Stimulated activated CD4-positive, alpha-beta T cell treated with anti-CD3 and anti-CD28 coated beads, Interleukin-1b, Interleukin-23, amount 100 ng/mL, for 1 hour (primary cell): ENCODE measurements at regions not wholly inside any gene's neighbourhood (a gene's known extent, or its start where the extent isn't known, plus 50 kb on each side); places are given as distances from the start of the nearest gene placed in this dataset.
A peak's percentile ranks its signal among the peaks of the same experiment; 100 is the strongest.

ENCODE experiments used
- DNase-seq, 2 donors: peaks; one replicate each; pipeline ENCODE4 v3.0.0-alpha.2; 2020; ENCODE audit warnings: low read depth in 2 of 2

DNA sequence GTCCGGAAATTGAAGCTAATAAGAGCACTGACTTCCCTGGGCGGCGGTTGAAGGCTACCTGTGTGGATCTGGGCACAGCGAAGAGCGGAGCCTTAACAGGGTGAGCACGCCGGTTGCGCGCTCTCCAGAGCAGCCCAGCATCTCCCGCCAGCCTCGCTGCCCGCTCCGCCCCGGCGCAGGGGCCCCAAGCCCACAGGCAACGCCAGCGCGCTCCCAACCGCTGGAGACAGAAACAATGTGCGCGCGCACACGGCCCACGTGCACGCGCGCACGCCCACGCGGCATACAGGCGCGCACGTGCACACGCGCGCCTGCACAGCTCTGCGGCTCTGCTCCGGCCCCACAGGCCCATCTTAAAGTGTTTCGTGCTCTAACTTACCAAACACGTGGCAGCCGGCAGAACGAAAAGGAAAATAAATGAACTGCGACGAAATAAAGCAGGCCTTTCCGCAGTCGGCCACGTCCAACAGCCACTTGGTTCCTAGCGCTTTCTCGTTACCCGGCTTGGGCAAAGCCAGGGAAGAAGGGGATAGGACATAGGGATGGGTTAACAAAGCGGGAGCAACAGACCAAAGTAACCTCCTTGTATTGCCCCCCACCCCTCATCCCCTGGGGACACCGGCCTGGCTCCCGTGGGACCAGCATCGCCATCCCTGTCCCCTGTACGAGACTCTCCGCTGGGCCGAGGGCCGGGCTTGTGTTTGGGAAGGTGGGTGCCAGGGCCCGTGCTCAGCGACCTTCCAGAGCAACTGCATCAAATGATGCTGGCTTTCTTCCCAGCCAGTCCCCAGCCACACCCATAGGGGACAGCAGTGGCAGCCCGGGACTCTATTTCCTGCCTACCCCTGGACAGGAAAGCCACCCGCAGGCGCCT, 203.7 kb downstream of the ABHD5 start:
- DNase-seq = peak in 1 of 2 donors; percentile 15

DNA sequence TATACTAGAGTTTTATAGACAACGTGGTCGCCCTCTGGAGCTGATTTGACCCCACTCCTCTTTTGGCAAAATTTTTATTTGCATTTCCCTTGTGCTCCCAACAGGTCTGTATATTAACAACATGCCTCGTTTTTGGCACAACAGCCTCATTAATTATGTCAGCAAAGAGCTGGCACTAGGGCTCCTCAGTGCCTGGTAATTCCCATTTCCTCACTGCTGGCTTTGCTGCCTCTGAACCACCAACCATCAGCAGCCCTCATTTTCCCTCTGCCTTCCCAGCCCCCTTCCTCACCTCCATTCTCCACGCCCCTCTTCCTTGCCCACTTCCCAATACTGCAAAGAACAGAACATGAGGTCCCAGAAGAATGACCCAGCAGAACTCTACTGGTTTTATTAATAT, 204.8 kb downstream of the ABHD5 start:
- DNase-seq = no peak

- DNase-seq = no peak
These were observed 211.7 kb downstream of the ABHD5 start for GRCh38 chr3:43902415-43902814.

DNA sequence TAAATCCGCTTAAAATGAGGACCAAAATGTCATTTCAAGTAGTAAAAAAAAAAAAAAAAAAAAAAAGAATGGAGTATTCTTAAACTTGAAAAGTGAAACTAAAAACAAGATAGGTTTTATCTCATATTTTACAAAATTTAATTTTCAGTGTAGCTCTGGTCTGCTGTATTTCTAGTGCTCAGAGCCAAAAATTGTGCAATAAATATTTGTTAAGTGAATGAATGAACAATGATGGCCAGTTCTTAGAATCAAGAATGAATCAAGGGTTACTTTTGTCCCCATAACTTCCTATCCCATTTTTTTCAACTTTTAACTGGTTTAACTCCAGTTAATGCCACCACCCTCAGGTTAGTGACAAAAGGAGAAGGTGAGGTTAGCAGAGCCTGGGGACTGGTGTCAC, 214.4 kb downstream of the ABHD5 start:
- DNase-seq = no peak

GRCh38 chr3:43906849-43907507, 216.2 kb downstream of the ABHD5 start:
- no peak for DNase-seq

DNA sequence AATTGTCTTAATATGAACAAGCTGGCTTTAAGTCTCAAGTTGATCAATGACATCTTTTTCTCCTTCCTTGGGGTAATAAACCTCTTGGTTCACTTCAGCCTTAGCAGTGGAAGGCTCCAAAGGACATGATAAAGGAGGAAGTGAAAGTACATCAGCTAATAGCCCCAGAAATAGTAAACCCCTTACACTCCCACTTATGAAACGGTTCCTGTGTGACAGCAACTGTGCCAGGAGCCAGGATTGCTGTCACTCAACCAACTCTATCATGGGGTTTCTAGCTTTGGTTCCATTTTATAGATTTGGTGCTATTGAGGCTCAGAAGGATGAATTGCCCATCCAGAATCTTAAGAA, 216.7 kb downstream of the ABHD5 start:
- no peak for DNase-seq

GRCh38 chr3:43908456-43908855, 217.7 kb downstream of the ABHD5 start:
- no peak for DNase-seq

- DNase-seq = no peak
These were observed 218.4 kb downstream of the ABHD5 start for GRCh38 chr3:43909149-43909548.

DNA sequence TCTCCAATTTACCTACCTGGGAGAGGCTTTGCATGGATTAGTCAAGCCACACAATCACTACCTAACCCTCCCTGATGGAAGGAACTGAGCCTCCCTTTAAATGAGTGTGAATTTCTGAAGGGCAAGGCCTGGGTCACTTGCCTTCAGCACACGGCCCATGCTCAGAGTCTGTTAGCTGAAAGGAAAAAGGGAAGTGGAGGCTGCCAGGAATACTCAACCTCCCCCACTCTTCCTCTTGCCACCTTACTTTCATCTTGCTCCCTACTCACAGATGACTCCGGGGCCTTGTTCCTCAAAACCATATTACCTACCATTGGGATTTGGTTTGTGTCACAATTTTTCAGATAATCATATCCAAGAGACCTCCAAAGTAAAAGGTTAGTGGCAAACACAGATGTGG, 220.0 kb downstream of the ABHD5 start:
- no peak for DNase-seq

- DNase-seq = no peak
These were observed 222.6 kb downstream of the ABHD5 start for GRCh38 chr3:43913036-43913948.

DNA sequence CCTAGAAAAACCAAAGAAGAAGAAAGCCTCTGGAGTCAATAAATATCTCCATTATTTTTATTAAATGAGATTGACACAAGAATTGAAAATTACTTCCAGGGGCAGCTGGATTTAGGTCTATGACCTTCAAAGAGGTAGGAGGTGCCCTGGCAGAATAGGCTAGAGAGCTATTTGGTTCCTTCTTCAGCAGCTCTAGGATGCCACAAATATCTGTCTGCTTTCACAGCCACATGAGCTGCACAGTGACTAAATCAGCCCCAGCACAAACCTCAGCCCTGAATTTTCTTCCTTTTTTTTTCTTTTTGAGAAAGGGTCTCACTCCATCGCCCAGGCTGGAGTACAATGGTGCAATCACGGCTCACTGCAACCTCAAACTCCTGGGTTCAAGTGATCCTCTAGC, 223.5 kb downstream of the ABHD5 start:
- DNase-seq = no peak

- no peak for DNase-seq
These were observed 224.8 kb downstream of the ABHD5 start for GRCh38 chr3:43915546-43915945.

- DNase-seq = no peak
These were observed 226.6 kb downstream of the ABHD5 start for GRCh38 chr3:43917361-43917760.

- DNase-seq = no peak
These were observed 228.3 kb downstream of the ABHD5 start for GRCh38 chr3:43919029-43919428.

DNA sequence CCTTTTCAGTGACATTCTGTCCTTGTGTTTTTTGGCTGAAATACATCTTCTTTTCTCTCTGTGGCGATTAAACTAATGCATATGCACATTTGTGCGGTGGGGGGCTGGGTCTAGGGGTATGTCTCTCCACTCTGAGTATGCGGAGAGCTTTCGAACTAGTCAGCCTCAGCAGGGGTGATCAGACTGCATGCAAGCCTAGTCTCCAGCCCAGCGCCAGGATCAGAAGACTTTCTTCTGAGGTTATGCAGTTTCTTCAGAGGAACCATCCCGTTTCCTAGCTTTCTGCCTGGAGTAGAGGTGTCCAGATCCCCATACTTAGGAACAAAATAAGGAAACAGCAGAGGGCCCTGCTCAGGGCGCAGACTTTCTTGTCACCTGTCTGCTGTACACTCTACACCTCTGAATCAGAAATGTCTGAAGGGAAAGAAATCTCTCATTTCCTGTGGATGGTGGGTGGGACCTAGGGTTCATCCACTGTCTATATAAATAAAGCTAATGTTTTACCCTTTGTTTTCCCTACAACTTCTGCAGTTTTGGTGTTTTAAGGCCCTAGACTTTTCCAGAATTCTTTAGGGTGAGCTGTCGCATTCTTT, 230.4 kb downstream of the ABHD5 start:
- no peak for DNase-seq

- no peak for DNase-seq
These were observed 231.6 kb downstream of the ABHD5 start for GRCh38 chr3:43922374-43922773.

DNA sequence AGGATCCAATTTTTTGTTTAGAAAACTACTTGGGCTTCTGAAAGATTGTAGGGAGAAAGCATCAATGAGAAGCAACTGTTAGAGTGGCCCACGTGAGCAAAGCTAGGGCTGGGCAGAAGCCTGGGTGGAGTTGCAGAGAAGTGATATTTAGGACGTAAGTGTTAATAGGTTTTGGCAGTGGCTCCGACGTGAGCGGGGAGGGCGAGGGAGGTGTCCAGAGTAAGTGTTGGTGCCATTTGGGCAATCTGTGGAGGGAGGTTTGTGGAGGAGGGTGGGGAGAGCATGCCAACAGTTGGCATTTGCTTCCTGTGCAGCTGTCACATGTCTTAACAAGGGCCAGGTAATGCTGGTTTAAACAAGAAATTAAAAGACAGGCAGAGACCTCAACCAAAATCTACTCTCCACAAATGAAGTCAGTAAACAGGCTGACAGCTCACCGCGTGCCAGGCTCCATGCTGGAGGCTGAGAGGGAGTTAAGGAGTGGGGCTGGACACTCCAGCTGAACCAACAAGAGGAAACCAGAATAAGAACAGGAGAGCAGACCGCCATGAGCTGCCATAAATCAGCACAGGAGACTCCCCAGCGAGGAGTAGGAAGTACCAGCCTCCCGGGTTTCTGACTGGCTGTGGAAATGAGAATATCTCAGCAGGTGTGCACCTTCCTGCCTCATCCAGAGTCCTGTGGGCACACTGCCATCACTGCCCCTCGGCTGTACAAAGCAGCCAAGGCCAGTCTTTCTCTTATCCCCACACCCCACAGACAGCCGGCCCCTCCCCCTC, 232.6 kb downstream of the ABHD5 start:
- DNase-seq = no peak

DNA sequence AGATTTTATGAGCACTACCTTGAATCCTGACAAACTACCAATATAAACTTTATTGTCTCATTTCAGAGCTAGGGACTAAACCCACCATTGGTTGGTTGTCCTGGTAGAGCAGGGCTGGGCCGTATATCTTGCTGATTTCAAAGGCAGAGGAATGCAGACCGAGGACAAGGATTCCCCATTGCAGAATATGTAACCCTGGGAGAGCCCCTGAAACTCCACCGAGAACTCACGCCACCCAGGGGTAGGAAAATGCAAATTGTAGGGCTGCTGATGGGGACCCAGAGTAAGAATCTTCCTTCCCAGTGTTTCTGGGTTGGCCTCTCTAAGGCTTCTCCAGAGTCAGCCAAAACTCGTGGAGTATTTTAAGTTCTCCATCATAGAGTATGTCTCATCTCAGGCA, 235.3 kb downstream of the ABHD5 start:
- DNase-seq = no peak

DNA sequence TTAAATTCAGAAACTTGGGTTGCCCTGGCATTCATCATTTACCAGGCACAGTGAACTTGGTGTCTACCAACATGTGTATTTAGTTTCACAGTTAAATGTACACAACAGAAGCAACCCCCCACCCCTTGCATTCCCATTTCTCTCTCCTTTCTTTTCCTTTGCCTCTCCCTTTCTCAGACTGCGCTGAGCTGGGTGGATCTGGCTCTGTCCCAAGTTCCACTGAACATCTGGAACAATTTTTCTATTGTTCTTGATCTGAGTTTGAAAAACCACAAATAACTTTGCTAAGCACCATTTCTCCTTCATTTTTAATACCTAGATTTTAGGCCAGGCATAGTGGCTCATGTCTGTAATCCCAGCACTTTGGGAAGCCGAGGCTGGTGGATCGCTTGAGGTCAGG, 242.2 kb downstream of the ABHD5 start:
- no peak for DNase-seq

DNA sequence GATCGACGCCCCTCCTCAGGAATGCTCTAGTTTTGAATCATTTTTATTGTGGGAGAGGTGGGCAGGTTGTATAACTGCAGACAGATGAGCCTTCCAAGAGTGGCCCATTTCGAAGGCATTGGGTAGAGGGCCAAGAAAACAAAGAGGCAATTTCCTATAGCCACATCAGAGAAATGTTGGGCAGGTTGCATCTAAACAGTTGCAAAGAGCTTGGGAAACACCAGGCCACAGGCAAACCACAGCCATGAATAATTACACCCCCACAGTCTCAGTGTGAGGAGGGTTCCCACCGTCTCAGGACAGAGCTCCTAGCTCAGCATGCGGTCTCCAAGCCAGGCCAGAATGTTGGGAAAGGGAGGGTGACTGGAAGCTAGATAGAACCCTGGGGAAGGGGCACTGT, 257.3 kb downstream of the ABHD5 start:
- no peak for DNase-seq

GRCh38 chr3:43949594-43949993, 258.9 kb downstream of the ABHD5 start:
- DNase-seq = no peak
